Uterus (tissue), 2 donors: ENCODE measurements at regions not wholly inside any gene's neighbourhood (a gene's known extent, or its start where the extent isn't known, plus 50 kb on each side); places are given as distances from the start of the nearest gene placed in this dataset.

Source experiments
- CTCF ChIP-seq, 4 experiments: fragments of 200-600 bp in 2 of 4; fragments of 450-650 bp in 2 of 4; sonication (generic) in 2 of 4; IDR thresholded peaks; one replicate each; pipeline ENCODE4 v1.5.1; 2016 to 2019; ENCODE audit warnings: antibody characterized with exemption in 4 of 4, mild to moderate bottlenecking in 2 of 4, moderate library complexity in 1 of 4
- POLR2A ChIP-seq, 2 donors: fragments of 450-650 bp; IDR thresholded peaks; one replicate each; pipeline ENCODE4 v1.6.1; 2016; ENCODE audit warnings: antibody characterized with exemption in 2 of 2, mild to moderate bottlenecking in 1 of 2, moderate library complexity in 1 of 2

DNA sequence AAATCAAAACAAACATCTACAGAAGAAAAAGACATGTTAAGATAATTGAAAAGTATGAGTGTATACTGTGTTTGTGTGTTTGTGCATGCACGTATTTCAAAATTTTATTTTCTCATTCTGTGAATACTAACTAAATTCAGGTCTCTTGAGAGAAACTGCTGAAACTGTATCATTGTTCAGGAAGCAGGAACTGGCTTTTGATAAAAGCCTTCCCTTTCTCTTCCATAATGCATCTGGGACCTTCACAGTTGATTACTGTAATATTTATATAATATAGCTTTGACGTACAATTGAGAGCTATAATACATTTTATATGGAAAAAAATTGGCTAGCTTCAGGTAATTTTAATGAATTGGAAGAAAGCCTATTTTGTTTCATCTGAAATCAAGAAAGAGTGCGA lies 993.5 kb downstream of the SLC6A15 start:
- no peak for TF ChIP-seq POLR2A (IDR thresholded peaks at IDR 0.05)
- TF ChIP-seq CTCF (IDR thresholded peaks at IDR 0.05), result no peak
